ENCODE measurements at regions not wholly inside any gene's neighbourhood (a gene's known extent, or its start where the extent isn't known, plus 50 kb on each side); places are given as distances from the start of the nearest gene placed in this dataset.
"Not testable (repeated sequence)": the region's sequence is repeated elsewhere in the genome, so short reads cannot be mapped to it uniquely, and the experiment has no call there.

DNA sequence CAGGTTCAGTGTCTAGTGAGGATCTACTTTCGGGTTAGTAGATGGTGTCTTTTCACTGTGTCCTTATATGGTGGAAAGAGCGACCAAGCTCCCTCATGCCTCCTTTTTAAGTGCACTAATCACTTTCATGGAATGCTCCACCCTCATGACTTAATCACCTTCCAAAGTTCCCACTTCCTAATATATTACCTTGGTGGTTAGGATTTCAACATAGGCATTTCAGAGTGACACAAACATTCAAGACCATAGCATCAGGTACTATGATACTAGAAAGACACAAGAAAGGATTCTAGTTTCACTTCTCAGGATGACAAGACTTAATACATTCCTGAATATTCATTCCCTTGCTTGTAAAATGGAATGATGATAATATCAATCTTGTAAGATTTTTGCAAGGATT lies 119.1 kb upstream of the FAM3C start:
- intact Hi-C loops (cut with DNase I, micrococcal nuclease): no loop called here
- ATAC-seq: no peak
- no peak for DNase-seq

DNA sequence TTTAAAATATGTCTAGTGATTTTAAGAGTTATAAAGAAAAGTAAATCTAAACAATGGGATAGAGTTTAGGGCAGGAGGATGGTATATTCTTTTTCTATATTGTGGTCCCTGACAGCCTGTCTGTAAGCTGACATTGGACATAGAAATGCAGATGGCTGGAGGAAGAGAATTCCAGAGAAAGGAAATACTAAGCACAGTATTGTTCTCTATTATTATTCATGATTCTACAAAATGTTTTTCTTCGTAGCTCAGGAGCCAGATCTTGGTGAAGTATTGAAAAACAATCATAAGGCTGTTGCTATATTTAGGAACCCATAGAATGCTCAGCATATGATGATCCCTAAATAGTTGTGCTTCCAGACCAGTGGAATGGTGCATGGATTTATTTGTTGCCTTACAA lies 117.0 kb upstream of the FAM3C start:
- intact Hi-C loops (cut with DNase I, micrococcal nuclease): no loop called here
- ATAC-seq (no peak), DNase-seq (no peak)

DNA sequence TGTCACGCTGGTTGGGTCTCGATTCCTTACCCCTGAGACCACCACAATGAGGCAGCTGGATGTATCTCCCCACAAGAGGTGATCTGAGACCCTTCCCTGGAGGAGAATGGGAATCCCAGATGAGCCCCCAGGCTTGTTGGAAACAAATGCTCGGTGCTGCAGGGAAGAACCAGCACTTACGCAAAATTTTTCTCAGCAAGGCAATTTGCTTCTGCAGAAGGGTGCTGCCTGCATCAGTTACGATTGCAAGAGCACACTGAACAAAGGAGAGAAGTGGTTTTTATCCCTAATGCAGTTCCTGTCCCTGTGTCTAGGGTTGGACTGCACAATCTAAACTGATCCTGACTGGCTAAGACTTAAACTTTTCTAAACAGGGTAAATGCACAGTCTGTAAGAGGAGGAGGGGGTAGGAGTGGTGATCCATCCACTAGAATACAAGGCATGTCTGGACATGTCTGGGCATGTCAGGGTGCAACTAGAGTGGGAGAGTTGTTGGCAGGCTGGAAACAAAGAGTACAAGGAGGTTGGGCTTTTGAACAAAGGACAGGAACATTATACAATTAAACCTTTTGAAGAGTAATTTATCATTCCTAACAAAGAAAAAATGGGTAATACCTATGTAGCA lies 114.9 kb upstream of the FAM3C start:
- intact Hi-C loops (cut with DNase I, micrococcal nuclease): no loop called here
- ATAC-seq (no peak), DNase-seq (no peak)

DNA sequence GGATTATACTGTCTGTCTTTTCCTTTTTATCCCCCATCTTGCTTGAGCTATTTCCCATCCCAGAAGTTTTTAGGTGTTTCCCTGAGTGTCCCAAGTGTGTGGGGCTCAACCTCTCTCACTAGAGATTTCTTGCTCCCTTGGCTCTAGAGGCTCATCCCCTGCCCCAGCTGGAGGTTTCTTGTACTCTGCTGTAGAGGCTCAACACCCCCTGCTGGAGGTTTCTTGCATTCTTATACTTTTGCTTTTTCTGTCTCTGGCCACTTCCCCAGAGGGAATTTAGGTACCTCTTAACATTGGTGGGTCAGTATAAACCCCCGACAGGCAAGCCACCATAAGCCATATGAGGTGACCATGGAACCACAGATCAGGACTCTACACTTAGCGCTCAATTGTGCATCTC lies 114.2 kb upstream of the FAM3C start:
- intact Hi-C loops (cut with DNase I, micrococcal nuclease): no loop called here
- no peak for ATAC-seq

DNA sequence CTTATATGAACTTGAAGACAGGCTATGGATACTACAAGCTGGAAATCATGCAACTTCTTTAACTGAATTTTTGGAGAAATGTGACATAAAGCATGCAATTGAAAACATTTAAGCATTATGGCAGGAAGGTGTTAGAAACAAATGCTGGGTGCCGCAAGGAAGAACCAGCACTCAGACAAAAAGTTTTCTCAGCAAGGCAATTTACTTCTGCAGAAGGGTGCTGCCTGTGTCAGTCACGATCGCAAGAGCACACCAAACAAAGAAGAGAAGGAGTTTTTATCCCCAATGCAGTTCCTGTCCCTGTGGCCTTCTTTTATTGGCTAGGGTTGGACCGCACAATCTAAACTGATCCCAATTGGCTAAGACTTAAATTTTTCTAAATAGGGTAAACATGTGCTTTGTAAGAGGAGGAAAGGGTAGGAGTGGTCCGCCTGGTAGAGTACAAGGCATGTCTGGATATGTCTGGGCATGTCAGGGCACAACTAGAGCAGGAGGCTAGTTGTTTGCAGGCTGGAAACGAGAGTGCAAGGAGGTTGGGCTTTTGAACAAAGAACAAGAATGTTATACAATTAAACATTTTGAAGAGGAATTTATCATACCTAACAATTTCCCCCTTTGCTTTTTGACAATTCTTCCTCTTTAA lies 109.6 kb upstream of the FAM3C start:
- intact Hi-C loops (cut with DNase I, micrococcal nuclease): no loop called here
- ATAC-seq (no peak), DNase-seq (no peak)

More for the DNA sequence above, 114.2 kb upstream of the FAM3C start:
- no peak for DNase-seq

DNA sequence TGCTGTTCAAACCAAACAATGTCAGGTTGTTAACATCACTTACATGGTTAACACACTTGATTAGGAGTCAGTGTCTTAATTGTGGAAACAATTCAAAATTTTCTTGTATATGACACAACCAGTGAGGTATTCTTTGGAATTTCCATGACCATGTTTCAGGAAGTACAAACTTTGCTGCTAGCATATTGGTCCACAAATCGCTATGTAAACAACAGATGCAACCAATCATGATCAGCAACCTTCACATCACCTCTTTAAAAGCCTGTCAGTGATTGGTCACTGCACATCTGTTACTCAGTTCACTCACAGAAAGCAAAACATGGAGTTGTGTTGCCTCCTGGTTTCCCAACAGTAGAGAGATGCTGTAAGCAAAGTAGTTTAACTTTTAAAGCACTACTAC lies 108.9 kb upstream of the FAM3C start:
- no peak for ATAC-seq
- no peak for DNase-seq
- intact Hi-C loops (cut with DNase I, micrococcal nuclease): no loop called here

DNA sequence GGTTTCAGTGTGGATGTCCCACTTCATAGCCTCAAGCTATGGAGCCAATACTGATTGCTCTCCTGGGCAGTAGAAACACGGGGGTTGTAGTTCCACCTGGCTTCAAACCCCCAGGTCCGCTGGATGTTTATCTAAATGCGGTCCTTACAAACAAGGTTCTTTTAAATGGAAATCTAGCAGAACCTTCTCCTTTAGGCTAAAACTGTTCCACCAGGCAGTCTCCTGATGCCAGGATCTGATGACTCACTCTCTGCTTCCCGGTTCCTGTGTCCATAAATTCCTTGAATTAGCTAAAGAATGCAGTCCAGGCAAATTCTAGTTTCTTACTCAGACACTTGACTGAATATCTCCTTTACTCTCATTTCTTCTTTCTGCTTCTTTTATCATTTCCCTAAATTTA lies 108.4 kb upstream of the FAM3C start:
- intact Hi-C loops (cut with DNase I, micrococcal nuclease): no loop called here
- DNase-seq: no peak
- ATAC-seq: no peak

DNA sequence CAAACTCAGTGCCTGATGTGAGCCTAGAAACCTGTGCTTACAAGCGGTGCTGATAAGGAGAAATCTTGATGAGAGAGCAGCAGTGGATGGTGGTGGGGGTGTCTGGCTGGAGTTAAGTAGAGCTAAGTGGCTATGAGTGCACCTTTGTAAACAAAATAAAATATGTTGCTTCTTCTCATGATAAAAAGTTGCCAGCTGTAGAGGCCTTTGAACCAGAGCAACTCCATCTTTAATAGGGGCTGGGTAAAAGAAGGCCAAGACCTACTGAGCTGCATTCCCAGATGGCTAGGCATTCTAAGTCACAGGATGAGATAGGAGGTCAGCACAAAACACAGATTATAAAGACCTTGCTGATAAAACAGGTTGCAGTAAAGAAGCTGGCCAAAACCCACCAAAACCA lies 107.6 kb upstream of the FAM3C start:
- intact Hi-C loops (cut with DNase I, micrococcal nuclease): no loop called here
- ATAC-seq (no peak), DNase-seq (no peak)

DNA sequence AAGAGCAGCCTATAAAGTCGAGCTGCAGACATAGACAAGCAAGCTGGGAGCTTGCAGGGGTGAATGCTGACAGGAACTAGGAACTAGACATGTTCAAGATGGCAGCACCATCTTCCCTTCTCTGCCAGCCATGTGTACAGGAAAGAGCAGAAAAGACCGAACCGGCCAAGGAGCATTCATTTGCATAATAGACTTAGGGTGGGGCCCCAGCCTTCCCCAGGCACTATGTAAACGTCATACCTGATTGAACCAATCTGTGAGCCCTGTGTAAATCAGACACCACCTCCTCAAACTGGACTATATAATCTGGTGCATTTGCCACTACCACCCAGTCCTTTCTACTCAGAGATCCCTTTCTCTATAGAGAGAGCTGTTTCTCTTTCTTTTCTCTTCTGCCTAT lies 106.9 kb upstream of the FAM3C start:
- DNase-seq: no peak

DNA sequence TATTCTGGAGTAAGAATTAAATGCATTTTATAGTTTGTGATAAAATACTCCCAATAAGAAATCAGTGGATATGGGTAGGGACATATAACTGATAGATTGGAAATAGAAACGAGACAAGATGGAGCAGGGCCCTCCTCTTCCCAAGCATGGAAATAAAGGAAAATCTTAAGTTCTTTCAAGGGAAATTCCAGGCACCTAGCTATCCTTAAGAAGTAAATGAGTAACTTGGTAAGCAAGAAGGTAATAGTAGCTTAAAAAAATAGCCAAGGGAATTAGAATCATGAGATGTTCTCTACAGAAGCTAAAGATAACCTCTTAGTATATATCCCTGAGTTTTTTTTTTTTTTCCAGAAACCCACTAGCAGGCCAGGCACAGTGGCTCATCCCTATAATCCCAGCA lies 105.5 kb upstream of the FAM3C start:
- ATAC-seq (no peak), DNase-seq (no peak)
- intact Hi-C loops (cut with DNase I, micrococcal nuclease): no loop called here

More for the DNA sequence above, 106.9 kb upstream of the FAM3C start:
- ATAC-seq: no peak
- intact Hi-C loops (cut with DNase I, micrococcal nuclease): no loop called here

DNA sequence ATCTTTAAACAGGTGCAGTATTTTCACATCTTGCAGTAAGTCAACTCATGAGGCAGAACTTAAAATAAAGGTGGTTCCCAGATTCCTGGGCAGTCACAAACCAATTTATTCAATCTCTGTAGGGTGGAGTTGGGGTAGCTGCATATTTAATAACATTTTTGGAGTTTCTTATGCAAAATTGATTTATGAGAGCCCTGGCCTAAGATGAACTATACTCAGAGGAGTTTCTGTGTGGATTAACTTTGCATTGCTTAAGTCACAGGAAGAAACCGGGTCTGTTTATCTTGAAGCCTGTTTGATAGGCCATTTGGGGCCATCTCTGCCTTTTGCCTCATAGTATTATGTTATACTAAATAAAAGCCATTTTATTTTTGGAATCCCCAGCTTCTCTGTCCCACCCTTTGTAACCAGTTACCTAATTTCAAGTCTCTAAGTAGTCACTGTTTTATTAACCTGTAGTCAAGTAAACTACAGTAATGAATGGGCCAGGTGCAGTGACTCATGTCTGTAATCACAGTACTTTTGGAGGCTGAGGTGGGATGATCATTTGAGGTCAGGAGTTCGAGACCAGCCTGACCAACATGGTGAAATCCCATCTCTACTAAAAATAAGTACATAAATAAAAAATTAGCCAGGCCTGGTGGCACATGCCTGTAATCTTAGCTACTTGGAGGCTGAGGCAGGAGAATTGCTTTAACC lies 104.4 kb upstream of the FAM3C start:
- intact Hi-C loops (cut with DNase I, micrococcal nuclease): no loop called here
- no peak for DNase-seq
- ATAC-seq: no peak

DNA sequence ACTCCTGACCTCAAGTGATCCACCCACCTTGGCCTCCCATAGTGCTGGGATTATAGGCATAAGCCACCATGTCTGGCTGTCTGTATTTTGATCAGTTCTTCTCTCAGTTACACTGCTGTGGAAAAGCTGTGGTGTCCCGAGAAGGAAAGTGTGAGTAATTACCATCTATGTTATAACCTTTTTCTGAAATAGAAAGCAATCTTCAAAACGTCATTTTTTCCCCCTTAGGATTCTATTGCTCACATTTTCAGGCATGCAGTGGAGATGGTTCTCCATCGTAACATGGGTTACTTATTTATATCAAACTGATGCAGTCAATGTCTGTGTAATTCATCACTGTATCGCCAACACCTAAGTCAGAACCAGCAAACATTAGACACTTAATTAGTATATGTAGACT lies 103.5 kb upstream of the FAM3C start:
- ATAC-seq (no peak), DNase-seq (no peak)
- intact Hi-C loops (cut with DNase I, micrococcal nuclease): no loop called here

DNA sequence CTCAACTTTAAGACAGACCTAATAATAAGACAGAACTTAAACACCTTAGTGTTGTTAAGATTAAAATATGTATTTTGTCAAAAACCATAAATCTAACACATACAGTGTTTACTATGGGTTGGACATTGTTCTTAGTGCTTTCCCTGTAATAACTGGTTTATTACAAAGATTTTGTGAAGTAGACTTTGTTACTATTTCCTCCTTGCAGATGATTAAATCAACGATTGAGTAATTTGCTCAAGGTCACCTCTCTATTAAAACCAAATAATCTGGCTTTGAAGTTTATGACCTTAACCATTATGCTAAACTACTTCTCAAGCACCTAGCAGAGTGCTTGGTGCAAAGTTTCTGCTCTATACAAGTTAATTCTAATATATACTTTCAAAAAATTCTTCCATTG lies 102.7 kb upstream of the FAM3C start:
- DNase-seq: no peak
- peak; percentile 58 for ATAC-seq
- intact Hi-C loops (cut with DNase I, micrococcal nuclease): no loop called here

DNA sequence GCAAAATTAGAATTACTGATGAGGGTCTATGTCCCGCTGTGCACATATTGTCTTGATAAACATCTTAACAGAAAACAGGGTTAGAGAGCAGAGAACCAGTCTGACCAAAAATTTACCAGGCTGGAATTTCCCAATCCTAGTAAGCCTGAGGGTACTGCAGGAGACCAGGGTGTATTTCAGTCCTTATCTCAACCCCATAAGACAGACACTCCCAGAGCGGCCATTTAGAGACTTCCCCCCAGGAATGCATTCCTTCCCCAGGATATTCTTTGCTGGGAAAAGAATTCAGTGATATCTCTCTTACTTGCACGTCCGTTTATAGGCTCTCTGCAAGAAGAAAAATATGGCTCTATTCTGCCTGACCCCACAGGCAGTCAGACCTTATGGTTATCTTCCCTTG lies 101.4 kb upstream of the FAM3C start:
- ATAC-seq; intact Hi-C loops (cut with DNase I, micrococcal nuclease); DNase-seq: not testable (repeated sequence)

DNA sequence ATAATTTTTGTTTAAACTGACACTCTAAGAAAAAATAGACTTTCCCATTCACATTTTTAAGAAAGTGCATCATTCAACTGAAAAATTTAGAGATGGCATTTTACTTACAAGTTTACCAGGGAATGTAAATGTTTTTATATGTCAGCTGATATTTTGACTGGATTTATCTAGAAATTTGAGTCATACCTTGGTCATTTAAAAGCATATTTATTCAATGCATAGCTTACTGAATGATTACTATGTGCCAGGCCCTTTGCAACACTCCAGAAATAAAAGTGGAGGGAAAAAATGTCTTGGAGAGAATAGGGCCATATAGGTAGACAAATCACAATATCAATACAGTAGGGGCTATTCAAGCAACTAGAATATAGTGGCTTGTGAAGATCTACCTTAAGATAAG lies 98.4 kb upstream of the FAM3C start:
- intact Hi-C loops (cut with DNase I, micrococcal nuclease): no loop called here
- ATAC-seq (no peak), DNase-seq (no peak)

DNA sequence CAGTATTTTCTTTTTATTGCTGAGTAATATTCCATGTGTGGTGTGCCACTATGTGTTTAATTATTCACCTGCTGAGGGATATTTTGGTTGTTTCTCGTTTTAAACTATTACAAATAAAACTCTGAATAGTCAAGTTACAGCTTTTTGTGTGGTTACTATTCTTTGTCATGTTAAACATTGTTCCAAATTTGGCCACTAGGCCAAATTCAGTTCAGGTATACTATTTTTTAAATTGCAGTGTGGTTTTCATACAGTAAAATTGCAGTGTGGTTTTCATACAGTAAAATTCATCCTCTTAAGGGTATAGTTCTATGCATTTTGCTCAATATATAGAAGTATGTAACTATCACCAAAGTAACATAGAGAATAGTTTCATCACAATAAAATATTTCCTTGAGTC lies 97.4 kb upstream of the FAM3C start:
- intact Hi-C loops (cut with DNase I, micrococcal nuclease): no loop called here
- DNase-seq (no peak), ATAC-seq (no peak)

DNA sequence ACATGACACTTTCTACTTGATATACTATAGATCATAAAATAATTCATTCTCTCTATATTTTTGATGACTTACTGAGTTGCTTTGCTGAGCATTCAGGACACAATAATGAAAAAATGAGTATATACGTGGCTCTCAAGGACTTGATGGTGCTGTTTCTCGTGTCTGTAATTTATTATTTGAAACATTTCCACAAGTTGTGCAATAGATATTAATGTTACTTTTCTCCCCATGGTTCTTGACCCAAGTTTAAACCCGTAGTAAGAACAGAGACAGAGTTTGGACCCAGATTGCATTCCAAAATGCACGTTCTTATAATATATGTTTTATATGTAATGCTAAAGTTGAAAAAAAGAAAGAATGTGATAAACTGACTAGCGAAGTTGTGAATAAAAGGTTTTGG lies 94.2 kb upstream of the FAM3C start:
- DNase-seq (no peak), ATAC-seq (no peak)
- intact Hi-C loops (cut with DNase I, micrococcal nuclease): no loop called here

DNA sequence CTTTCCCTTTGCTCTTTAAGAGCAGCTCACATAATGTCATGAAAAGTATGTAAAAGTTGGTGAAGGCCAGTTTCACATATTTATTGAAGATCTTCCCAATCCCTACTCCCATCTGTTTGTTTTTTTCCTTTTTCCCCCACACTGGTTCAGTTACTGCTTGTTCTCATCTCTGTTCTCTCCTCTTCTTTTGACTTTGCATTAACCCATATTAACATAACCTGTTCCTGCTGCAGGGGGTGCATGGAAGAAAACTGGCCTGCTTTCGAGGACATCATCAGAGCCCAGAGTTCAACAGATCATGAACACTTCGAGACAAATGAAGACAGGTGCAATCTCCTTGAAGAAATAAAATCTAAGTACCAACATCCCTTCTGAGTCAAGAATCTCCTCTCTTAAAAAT lies 93.3 kb upstream of the FAM3C start:
- intact Hi-C loops (cut with DNase I, micrococcal nuclease): no loop called here
- DNase-seq: no peak
- no peak for ATAC-seq

DNA sequence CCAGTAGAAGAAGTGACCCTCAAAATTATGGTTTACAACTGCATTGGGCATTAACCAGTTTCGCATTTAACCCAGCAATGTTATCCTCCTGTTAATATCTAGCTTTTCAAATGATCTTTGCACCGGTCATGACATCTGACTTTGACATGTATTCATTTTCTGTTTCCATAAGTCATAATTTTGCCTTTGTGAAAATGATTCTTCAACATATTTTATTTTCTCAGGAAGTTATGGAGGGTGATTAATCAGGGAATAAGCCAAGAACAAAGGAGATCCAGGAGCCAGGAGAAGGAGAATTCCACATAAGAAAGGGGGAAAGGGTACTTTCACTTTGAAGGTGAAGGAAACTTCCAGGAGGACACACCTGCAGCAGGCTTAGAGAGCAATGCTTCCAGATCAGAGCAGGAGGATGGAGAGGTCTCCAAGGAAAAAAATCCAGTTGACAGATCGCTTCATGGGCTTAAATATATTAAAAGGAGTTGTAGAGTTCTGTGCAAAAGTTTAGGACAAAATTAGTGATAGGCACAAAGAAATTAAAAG lies 92.1 kb upstream of the FAM3C start:
- intact Hi-C loops (cut with DNase I, micrococcal nuclease): no loop called here
- DNase-seq (no peak), ATAC-seq (no peak)

DNA sequence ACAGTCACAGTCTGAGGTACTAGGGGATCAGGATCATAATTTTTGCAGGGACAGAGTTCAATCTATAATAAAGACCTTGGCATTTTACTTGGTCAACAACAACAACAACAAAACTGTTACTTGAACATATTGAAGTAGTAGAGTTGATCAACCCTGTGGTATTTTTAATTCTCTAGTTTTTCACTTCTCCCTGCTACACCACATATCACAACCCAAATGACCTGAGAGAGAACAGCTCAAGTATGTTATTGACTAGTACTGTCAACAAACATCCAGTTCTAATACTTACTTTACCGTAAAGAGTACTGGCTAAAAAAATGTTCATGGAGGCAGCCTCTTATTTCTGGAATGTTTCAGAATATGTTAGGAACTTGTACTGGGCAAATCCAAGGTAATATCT lies 90.5 kb upstream of the FAM3C start:
- DNase-seq (no peak), ATAC-seq (no peak)
- intact Hi-C loops (cut with DNase I, micrococcal nuclease): no loop called here
